B cell (primary cell): ENCODE measurements at regions not wholly inside any gene's neighbourhood (a gene's known extent, or its start where the extent isn't known, plus 50 kb on each side); places are given as distances from the start of the nearest gene placed in this dataset.

Experiments
- ATAC-seq: fragments of 200-7000 bp; cut with Tn5 transposase; one replicate; pipeline ENCODE4 v1.10.0; 2021; ENCODE audit warnings: low read depth, mild to moderate bottlenecking, moderate number of reproducible peaks, moderate library complexity
- CTCF ChIA-PET: fragments of 350-600 bp; sonication (Branson Sonifier 250); formaldehyde crosslinking; loops from one replicate; lab custom pipeline; 2021; ENCODE audit warnings: antibody characterized with exemption, inconsistent platforms; lab: Charles Lee
- POLR2A ChIA-PET: fragments of 350-600 bp; sonication (Branson Sonifier 250); formaldehyde crosslinking; loops from one replicate; lab custom pipeline; 2021; ENCODE audit warnings: antibody characterized with exemption; lab: Charles Lee
- DNase-seq: peaks from one replicate; pipeline ENCODE4 v3.0.0; 2013
- H2AFZ ChIP-seq: 2 replicates; pipeline ENCODE4 v1.6.1; 2012; ENCODE audit warnings: mild to moderate bottlenecking, low read depth, low read length; ENCODE audit not compliant: insufficient read depth, poor library complexity, severe bottlenecking
- H3K27ac ChIP-seq, 2 donors: 1 replicate in 1 of 2; 2 replicates in 1 of 2; pipeline ENCODE4 v1.5.1; 2012 to 2013; ENCODE audit warnings: low read length in 2 of 2, mild to moderate bottlenecking in 2 of 2, moderate library complexity in 1 of 2
- H3K27me3 ChIP-seq, 4 experiments: fragments of 200-600 bp in 1 of 4; sonication (generic) in 1 of 4; replicated peaks in 1 of 4; 1 replicate in 2 of 4; 2 replicates in 2 of 4; pipeline versions ENCODE4 v1.6.1 to v1.7.0; 2013 to 2016; ENCODE audit warnings: low read length in 3 of 4, mild to moderate bottlenecking in 2 of 4, mixed read lengths in 1 of 4, moderate library complexity in 1 of 4; ENCODE audit not compliant: insufficient read depth in 4 of 4, control insufficient read depth in 3 of 4; ENCODE audit errors: control extremely low read depth in 1 of 4
- H3K36me3 ChIP-seq, 2 experiments: replicated peaks in 1 of 2; 1 replicate in 1 of 2; 2 replicates in 1 of 2; pipeline versions ENCODE4 v1.6.1 to v1.7.1; 2013; ENCODE audit warnings: low read length in 1 of 2; ENCODE audit not compliant: insufficient read depth in 2 of 2, control insufficient read depth in 1 of 2; ENCODE audit errors: control extremely low read depth in 1 of 2, extremely low read depth in 1 of 2
- H3K4me1 ChIP-seq, 2 donors: fragments of 200-600 bp in 1 of 2; sonication (generic) in 1 of 2; 1 replicate in 1 of 2; 2 replicates in 1 of 2; pipeline versions ENCODE4 v1.5.1 to v1.6.1; 2013 to 2017; ENCODE audit warnings: low read length in 2 of 2; ENCODE audit not compliant: control insufficient read depth in 2 of 2, insufficient read depth in 2 of 2
- H3K4me2 ChIP-seq: replicated peaks from 2 replicates; pipeline ENCODE3; 2012; ENCODE audit warnings: mild to moderate bottlenecking, low read depth, low read length; ENCODE audit not compliant: poor library complexity, severe bottlenecking
- H3K4me3 ChIP-seq, 5 experiments: fragments of 200-600 bp in 1 of 5; sonication (generic) in 1 of 5; 1 replicate in 3 of 5; 2 replicates in 2 of 5; pipeline versions ENCODE4 v1.5.1 to v1.7.0; 2011 to 2016; ENCODE audit warnings: low read length in 4 of 5, mild to moderate bottlenecking in 4 of 5, low read depth in 2 of 5, control low read depth in 1 of 5, moderate library complexity in 1 of 5; ENCODE audit not compliant: insufficient read depth in 1 of 5; ENCODE audit errors: control extremely low read depth in 1 of 5, extremely low read depth in 1 of 5
- H3K79me2 ChIP-seq: fragments of 200-600 bp; sonication (generic); one replicate; pipeline ENCODE4 v1.6.0; 2016; ENCODE audit warnings: low read length; ENCODE audit not compliant: control insufficient read depth, insufficient read depth
- H3K9ac ChIP-seq: fragments of 200-600 bp; sonication (generic); 2 replicates; pipeline ENCODE4 v1.6.1; 2017; ENCODE audit warnings: mild to moderate bottlenecking, low read length, moderate library complexity
- H3K9me3 ChIP-seq, 3 donors: one replicate each; pipeline versions ENCODE4 v1.6.1 to v1.7.1; 2013; ENCODE audit warnings: low read length in 2 of 3; ENCODE audit not compliant: control insufficient read depth in 2 of 3, insufficient read depth in 1 of 3; ENCODE audit errors: control extremely low read depth in 1 of 3
- H4K20me1 ChIP-seq: 2 replicates; pipeline ENCODE4 v1.6.0; 2012; ENCODE audit warnings: mild to moderate bottlenecking, low read length; ENCODE audit not compliant: insufficient read depth, control insufficient read depth, poor library complexity, severe bottlenecking
- H3K27ac Mint-ChIP-seq: one replicate; pipeline ENCODE4 v1.8.0; 2021; ENCODE audit warnings: mixed read lengths
- H3K27me3 Mint-ChIP-seq: one replicate; pipeline ENCODE4 v1.8.0; 2021; ENCODE audit warnings: mixed read lengths
- H3K4me1 Mint-ChIP-seq: one replicate; pipeline ENCODE4 v1.8.0; 2021; ENCODE audit warnings: mixed read lengths
- H3K4me3 Mint-ChIP-seq: one replicate; pipeline ENCODE4 v1.8.0; 2021; ENCODE audit warnings: mixed read lengths
- H3K9me3 Mint-ChIP-seq: one replicate; pipeline ENCODE4 v1.8.0; 2022; ENCODE audit warnings: mixed read lengths; ENCODE audit not compliant: insufficient read depth
- EZH2 ChIP-seq: IDR thresholded peaks from 2 replicates; pipeline ENCODE4 v1.6.1; 2012; ENCODE audit warnings: borderline replicate concordance, low read depth, mild to moderate bottlenecking, moderate library complexity, low read length; ENCODE audit not compliant: insufficient read depth, poor library complexity, severe bottlenecking
- WGBS: methylation state at CpG from one replicate; pipeline ENCODE4 v1.1.5; 2013; ENCODE audit warnings: missing lambda C conversion rate; ENCODE audit not compliant: insufficient coverage; 5-methylcytosine and 5-hydroxymethylcytosine counted together
- intact Hi-C: fragments of 100-400 bp; cut with micrococcal nuclease; formaldehyde crosslinking; loops from one replicate; pipeline ENCODE4 v1.10.0; 2022
- TF ChIP-seq, protein P1 (sequence below): fragments of 200-600 bp; IDR thresholded peaks from one replicate; pipeline ENCODE4 v1.8.0; 2022; ENCODE audit warnings: antibody characterized with exemption, mild to moderate bottlenecking

DNA sequence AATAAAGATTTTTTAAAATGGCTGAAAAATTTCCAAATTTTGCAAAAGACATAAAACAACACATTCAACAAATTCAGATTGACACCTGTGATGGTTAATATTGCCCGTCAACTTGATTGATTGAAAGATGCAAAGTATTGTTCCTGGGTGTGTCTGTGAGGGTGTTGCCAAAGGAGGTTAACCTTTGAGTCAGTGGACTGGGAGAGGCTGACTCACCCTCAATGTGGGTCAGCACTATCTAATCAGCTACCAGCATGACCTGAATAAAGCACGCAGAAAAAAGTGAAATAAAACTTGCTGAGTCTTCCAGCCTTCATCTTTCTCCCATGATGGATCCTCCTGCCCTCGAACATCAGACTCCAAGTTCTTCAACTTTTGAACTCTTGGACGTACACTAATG, 868.0 kb upstream of the CTNND2 start:
- H3K27ac ChIP-seq = no peak overlapping the region
- Mint-ChIP-seq H3K27ac (no peak overlapping the region), H3K4me1 (no peaks in the 10 kb centered on the region), H3K9me3 (peaks cover 2% of the 10 kb centered on the region), H3K27me3 (no peaks in the 10 kb centered on the region), H3K4me3 (no peak overlapping the region)
- ChIA-PET POLR2A (no interaction called here), CTCF (no interaction called here)
- no peaks in the 10 kb centered on the region for H3K36me3 ChIP-seq
- intact Hi-C loops = no loop called here
- no peak for TF ChIP-seq EZH2
- TF ChIP-seq, protein P1, sequence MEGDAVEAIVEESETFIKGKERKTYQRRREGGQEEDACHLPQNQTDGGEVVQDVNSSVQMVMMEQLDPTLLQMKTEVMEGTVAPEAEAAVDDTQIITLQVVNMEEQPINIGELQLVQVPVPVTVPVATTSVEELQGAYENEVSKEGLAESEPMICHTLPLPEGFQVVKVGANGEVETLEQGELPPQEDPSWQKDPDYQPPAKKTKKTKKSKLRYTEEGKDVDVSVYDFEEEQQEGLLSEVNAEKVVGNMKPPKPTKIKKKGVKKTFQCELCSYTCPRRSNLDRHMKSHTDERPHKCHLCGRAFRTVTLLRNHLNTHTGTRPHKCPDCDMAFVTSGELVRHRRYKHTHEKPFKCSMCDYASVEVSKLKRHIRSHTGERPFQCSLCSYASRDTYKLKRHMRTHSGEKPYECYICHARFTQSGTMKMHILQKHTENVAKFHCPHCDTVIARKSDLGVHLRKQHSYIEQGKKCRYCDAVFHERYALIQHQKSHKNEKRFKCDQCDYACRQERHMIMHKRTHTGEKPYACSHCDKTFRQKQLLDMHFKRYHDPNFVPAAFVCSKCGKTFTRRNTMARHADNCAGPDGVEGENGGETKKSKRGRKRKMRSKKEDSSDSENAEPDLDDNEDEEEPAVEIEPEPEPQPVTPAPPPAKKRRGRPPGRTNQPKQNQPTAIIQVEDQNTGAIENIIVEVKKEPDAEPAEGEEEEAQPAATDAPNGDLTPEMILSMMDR = no peak
- ATAC-seq (no peak), DNase-seq (no peak)
- H3K27me3 ChIP-seq = no peaks in the 10 kb centered on the region
- H3K9ac ChIP-seq = no peak overlapping the region
- no peak overlapping the region for H3K4me2 ChIP-seq
- H3K4me1 ChIP-seq = no peaks in the 10 kb centered on the region
- no peak overlapping the region for H3K4me3 ChIP-seq
- WGBS = 82% methylated on average over 3 of the region's 4 CpGs
- H3K9me3 ChIP-seq = no peaks in the 10 kb centered on the region
- no peaks in the 10 kb centered on the region for H4K20me1 ChIP-seq
- H3K79me2 ChIP-seq = no peaks in the 10 kb centered on the region
- no peak overlapping the region for H2AFZ ChIP-seq

DNA sequence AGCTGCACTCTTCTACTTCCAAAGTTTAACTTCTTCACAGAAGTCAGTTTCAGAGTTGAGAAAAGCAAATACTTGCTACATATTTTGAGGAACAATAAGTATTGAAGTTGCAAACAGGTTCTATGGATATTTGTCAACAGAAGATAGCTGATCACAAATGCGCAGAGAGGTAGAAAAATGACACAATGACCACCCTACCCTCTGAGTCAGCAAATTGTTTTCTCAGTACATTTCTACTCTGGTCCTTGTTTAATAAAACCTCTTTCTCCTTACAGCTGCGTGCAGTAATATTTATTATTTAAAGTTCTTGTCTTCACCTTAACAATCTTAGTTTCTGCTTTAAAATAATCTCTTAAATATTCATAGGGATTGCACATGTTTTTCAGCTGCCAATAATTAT, 855.1 kb upstream of the CTNND2 start:
- Histone ChIP-seq H2AFZ (no peak overlapping the region), H4K20me1 (no peaks in the 10 kb centered on the region), H3K4me1 (no peaks in the 10 kb centered on the region), H3K4me2 (no peak overlapping the region), H3K79me2 (no peaks in the 10 kb centered on the region), H3K4me3 (no peak overlapping the region), H3K27me3 (no peaks in the 10 kb centered on the region), H3K9ac (no peak overlapping the region), H3K36me3 (no peaks in the 10 kb centered on the region), H3K9me3 (no peaks in the 10 kb centered on the region), H3K27ac (no peak overlapping the region)
- DNase-seq = no peak
- intact Hi-C loops = no loop called here
- WGBS = no CpG with 5 or more reads among the region's 2 CpGs
- ChIA-PET CTCF (no interaction called here), POLR2A (no interaction called here)
- ATAC-seq = no peak
- Mint-ChIP-seq H3K27me3 (no peaks in the 10 kb centered on the region), H3K4me1 (no peaks in the 10 kb centered on the region), H3K27ac (no peak overlapping the region), H3K4me3 (no peak overlapping the region), H3K9me3 (peaks cover 3% of the 10 kb centered on the region)
- TF ChIP-seq, protein P1 = no peak
- no peak for TF ChIP-seq EZH2
